SK-N-SH treated with all-trans-retinoic acid at 6 μM for 48 hours (cell line): ENCODE measurements at regions not wholly inside any gene's neighbourhood (a gene's known extent, or its start where the extent isn't known, plus 50 kb on each side); places are given as distances from the start of the nearest gene placed in this dataset.
"Not testable (repeated sequence)": the region's sequence is repeated elsewhere in the genome, so short reads cannot be mapped to it uniquely, and the experiment has no call there.

ENCODE experiments used
- ARNTL ChIP-seq: fragments of 450-650 bp; formaldehyde crosslinking; IDR thresholded peaks from 2 replicates; pipeline ENCODE4 v1.5.0; 2020; ENCODE audit warnings: low read depth, mild to moderate bottlenecking, moderate library complexity, borderline replicate concordance
- CSDC2 ChIP-seq: fragments of 250-450 bp; sonication (Bioruptor Pico); IDR thresholded peaks from 2 replicates; pipeline ENCODE4 v1.5.0; 2020; ENCODE audit warnings: mild to moderate bottlenecking, moderate library complexity
- SNAI2 ChIP-seq: fragments of 250-450 bp; sonication (Bioruptor Pico); IDR thresholded peaks from 2 replicates; pipeline ENCODE4 v1.5.0; 2020; ENCODE audit warnings: mild to moderate bottlenecking, moderate library complexity
- TOX ChIP-seq: fragments of 250-450 bp; sonication (Bioruptor Pico); IDR thresholded peaks from 2 replicates; pipeline ENCODE4 v1.8.0; 2021; ENCODE audit warnings: mild to moderate bottlenecking, moderate library complexity, borderline replicate concordance
- ZC3H10 ChIP-seq: fragments of 250-450 bp; sonication (Bioruptor Pico); IDR thresholded peaks from 2 replicates; pipeline ENCODE4 v1.5.1; 2021; ENCODE audit warnings: mild to moderate bottlenecking, moderate library complexity
- ZFP30 ChIP-seq: fragments of 450-650 bp; formaldehyde crosslinking; IDR thresholded peaks from 2 replicates; pipeline ENCODE4 v1.5.0; 2022; ENCODE audit warnings: mild to moderate bottlenecking, moderate library complexity
- ZNF8 ChIP-seq: fragments of 450-650 bp; formaldehyde crosslinking; IDR thresholded peaks from 2 replicates; pipeline ENCODE4 v1.5.0; 2020; ENCODE audit warnings: mild to moderate bottlenecking, moderate library complexity
- TF ChIP-seq, protein P1 (sequence below): fragments of 250-450 bp; sonication (Bioruptor Pico); IDR thresholded peaks from 2 replicates; pipeline ENCODE4 v1.5.0; 2020; ENCODE audit warnings: mild to moderate bottlenecking, moderate library complexity
- TF ChIP-seq, protein P2 (sequence below): fragments of 250-450 bp; sonication (Bioruptor Pico); IDR thresholded peaks from 2 replicates; pipeline ENCODE4 v1.5.1; 2021; ENCODE audit warnings: mild to moderate bottlenecking, moderate library complexity

DNA sequence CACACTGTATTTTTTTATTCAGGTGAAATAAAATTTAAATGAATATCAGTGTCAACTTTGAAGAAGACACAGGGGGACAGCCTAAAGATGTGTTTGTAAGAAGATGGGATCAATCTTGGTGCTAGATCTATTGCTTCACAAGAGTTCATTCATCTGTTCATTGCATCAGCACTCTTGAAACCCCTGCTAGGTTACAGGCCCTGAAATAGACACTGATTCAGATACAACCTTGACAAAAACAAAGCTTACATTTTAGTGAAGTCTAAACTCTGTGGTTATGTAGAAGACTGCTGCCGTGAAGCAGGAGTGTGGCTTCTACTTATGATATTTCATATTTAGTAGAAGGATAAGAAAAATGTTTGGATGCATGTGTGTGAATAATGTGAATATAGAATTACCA lies 215.9 kb upstream of the LRRC61 start:
- not testable (repeated sequence) for TF ChIP-seq ZFP30 (CRISPR knock-in tag); SNAI2 (CRISPR knock-in tag); ARNTL (CRISPR knock-in tag); ZC3H10 (CRISPR knock-in tag); CSDC2; ZNF8 (CRISPR knock-in tag); TOX (CRISPR knock-in tag)
- TF ChIP-seq, protein P1, sequence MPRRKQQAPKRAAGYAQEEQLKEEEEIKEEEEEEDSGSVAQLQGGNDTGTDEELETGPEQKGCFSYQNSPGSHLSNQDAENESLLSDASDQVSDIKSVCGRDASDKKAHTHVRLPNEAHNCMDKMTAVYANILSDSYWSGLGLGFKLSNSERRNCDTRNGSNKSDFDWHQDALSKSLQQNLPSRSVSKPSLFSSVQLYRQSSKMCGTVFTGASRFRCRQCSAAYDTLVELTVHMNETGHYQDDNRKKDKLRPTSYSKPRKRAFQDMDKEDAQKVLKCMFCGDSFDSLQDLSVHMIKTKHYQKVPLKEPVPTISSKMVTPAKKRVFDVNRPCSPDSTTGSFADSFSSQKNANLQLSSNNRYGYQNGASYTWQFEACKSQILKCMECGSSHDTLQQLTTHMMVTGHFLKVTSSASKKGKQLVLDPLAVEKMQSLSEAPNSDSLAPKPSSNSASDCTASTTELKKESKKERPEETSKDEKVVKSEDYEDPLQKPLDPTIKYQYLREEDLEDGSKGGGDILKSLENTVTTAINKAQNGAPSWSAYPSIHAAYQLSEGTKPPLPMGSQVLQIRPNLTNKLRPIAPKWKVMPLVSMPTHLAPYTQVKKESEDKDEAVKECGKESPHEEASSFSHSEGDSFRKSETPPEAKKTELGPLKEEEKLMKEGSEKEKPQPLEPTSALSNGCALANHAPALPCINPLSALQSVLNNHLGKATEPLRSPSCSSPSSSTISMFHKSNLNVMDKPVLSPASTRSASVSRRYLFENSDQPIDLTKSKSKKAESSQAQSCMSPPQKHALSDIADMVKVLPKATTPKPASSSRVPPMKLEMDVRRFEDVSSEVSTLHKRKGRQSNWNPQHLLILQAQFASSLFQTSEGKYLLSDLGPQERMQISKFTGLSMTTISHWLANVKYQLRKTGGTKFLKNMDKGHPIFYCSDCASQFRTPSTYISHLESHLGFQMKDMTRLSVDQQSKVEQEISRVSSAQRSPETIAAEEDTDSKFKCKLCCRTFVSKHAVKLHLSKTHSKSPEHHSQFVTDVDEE (CRISPR knock-in tag), result not testable (repeated sequence)
- TF ChIP-seq, protein P2, sequence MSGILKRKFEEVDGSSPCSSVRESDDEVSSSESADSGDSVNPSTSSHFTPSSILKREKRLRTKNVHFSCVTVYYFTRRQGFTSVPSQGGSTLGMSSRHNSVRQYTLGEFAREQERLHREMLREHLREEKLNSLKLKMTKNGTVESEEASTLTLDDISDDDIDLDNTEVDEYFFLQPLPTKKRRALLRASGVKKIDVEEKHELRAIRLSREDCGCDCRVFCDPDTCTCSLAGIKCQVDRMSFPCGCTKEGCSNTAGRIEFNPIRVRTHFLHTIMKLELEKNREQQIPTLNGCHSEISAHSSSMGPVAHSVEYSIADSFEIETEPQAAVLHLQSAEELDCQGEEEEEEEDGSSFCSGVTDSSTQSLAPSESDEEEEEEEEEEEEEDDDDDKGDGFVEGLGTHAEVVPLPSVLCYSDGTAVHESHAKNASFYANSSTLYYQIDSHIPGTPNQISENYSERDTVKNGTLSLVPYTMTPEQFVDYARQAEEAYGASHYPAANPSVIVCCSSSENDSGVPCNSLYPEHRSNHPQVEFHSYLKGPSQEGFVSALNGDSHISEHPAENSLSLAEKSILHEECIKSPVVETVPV (CRISPR knock-in tag), result not testable (repeated sequence)
